Keratinocyte (primary cell): ENCODE measurements at regions not wholly inside any gene's neighbourhood (a gene's known extent, or its start where the extent isn't known, plus 50 kb on each side); places are given as distances from the start of the nearest gene placed in this dataset.

Experiments
- EZH2 ChIP-seq: IDR thresholded peaks from one replicate; pipeline ENCODE4 v1.6.1; 2012; ENCODE audit warnings: inconsistent platforms, mild to moderate bottlenecking, low read length, moderate library complexity
- TF ChIP-seq, protein P1 (sequence below), 3 experiments: IDR thresholded peaks in 1 of 3; conservative IDR thresholded peaks in 1 of 3; optimal IDR thresholded peaks in 1 of 3; 2 replicates in 2 of 3; 3 replicates in 1 of 3; pipeline versions ENCODE3 to v1.5.1; 2011; ENCODE audit warnings: low read length in 3 of 3, mild to moderate bottlenecking in 3 of 3, moderate library complexity in 2 of 3, control low read depth in 1 of 3, inconsistent platforms in 1 of 3; ENCODE audit not compliant: insufficient read depth in 2 of 3; ENCODE audit errors: extremely low read depth in 1 of 3

DNA sequence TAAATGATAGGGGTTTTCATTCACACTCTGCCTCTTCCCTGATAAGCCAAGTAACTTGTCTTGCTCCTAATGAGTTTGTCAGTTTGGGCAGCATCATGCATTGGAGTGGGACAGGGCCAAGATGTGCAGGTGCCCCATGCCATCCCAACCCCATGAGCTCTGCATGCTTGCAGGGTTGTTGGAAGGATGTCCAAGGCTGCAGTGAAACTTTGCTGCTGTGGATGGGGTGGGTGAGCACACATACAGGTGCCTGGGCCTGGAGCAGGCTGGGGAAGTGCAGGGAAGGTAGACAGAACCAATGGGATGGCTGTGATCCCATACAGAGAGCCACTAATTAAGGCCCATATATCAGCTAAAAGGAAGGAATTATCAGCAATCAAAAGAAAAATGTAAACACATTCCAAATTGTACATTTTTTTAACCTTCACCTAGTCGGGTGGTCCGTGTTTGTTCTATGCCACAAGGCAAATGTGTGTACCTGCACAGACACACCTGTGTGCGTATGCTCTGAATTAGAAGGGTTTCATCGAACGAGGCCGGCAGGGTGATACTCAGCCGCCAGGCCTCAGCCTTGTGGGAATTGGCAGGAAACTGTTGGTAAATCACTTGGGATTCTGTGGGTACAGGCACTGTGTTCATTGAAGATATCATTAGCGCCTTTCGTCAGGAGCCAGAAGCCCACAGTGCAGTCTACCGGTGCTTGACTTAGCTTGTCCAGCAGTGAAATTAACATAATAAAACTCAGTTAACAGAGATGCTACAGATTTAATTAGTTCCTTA is 342.9 kb downstream of the MYCN start:
- TF ChIP-seq, protein P1, sequence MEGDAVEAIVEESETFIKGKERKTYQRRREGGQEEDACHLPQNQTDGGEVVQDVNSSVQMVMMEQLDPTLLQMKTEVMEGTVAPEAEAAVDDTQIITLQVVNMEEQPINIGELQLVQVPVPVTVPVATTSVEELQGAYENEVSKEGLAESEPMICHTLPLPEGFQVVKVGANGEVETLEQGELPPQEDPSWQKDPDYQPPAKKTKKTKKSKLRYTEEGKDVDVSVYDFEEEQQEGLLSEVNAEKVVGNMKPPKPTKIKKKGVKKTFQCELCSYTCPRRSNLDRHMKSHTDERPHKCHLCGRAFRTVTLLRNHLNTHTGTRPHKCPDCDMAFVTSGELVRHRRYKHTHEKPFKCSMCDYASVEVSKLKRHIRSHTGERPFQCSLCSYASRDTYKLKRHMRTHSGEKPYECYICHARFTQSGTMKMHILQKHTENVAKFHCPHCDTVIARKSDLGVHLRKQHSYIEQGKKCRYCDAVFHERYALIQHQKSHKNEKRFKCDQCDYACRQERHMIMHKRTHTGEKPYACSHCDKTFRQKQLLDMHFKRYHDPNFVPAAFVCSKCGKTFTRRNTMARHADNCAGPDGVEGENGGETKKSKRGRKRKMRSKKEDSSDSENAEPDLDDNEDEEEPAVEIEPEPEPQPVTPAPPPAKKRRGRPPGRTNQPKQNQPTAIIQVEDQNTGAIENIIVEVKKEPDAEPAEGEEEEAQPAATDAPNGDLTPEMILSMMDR (optimal IDR thresholded peaks at IDR 0.05 in 1 of 3, IDR thresholded peaks at IDR 0.05 in 1 of 3, conservative IDR thresholded peaks at IDR 0.05 in 1 of 3; ENCODE audit: extremely low read depth in 1 of 3, insufficient read depth in 2 of 3, low read length in 3 of 3): no peak
- TF ChIP-seq EZH2: no peak
